Vagina (tissue), 2 donors: ENCODE measurements at regions not wholly inside any gene's neighbourhood (a gene's known extent, or its start where the extent isn't known, plus 50 kb on each side); places are given as distances from the start of the nearest gene placed in this dataset.

Source experiments
- CTCF ChIP-seq, 3 experiments: fragments of 450-650 bp in 2 of 3; fragments of 200-600 bp in 1 of 3; sonication (generic) in 1 of 3; IDR thresholded peaks; one replicate each; pipeline ENCODE4 v1.5.1; 2017 to 2019; ENCODE audit warnings: antibody characterized with exemption in 3 of 3, mild to moderate bottlenecking in 2 of 3, moderate library complexity in 2 of 3
- POLR2A ChIP-seq, 2 donors: fragments of 450-650 bp; IDR thresholded peaks; one replicate each; pipeline ENCODE4 v1.6.1; 2017; ENCODE audit warnings: antibody characterized with exemption in 2 of 2, mild to moderate bottlenecking in 2 of 2, moderate library complexity in 2 of 2
- POLR2AphosphoS5 ChIP-seq, 2 donors: sonication (generic); formaldehyde crosslinking; IDR thresholded peaks; one replicate each; pipeline ENCODE4 v1.9.0; 2017; ENCODE audit warnings: antibody characterized with exemption in 2 of 2, mild to moderate bottlenecking in 2 of 2, low read depth in 1 of 2; ENCODE audit not compliant: insufficient read depth in 1 of 2

GRCh38 chr4:174084981-174085380, 198.5 kb downstream of the FBXO8 start:
- no peak for TF ChIP-seq CTCF (IDR thresholded peaks at IDR 0.05)
- TF ChIP-seq POLR2AphosphoS5 (IDR thresholded peaks at IDR 0.05; ENCODE audit: insufficient read depth in 1 of 2, low read depth in 1 of 2): no peak
- no peak for TF ChIP-seq POLR2A (IDR thresholded peaks at IDR 0.05)
